Inferior parietal cortex (tissue), 1 donor: ENCODE measurements at regions not wholly inside any gene's neighbourhood (a gene's known extent, or its start where the extent isn't known, plus 50 kb on each side); places are given as distances from the start of the nearest gene placed in this dataset.

Experiments used
- DNase-seq: peaks from one replicate; pipeline ENCODE4 v3.0.0-alpha.2; 2016; ENCODE audit errors: extremely low spot score

DNA sequence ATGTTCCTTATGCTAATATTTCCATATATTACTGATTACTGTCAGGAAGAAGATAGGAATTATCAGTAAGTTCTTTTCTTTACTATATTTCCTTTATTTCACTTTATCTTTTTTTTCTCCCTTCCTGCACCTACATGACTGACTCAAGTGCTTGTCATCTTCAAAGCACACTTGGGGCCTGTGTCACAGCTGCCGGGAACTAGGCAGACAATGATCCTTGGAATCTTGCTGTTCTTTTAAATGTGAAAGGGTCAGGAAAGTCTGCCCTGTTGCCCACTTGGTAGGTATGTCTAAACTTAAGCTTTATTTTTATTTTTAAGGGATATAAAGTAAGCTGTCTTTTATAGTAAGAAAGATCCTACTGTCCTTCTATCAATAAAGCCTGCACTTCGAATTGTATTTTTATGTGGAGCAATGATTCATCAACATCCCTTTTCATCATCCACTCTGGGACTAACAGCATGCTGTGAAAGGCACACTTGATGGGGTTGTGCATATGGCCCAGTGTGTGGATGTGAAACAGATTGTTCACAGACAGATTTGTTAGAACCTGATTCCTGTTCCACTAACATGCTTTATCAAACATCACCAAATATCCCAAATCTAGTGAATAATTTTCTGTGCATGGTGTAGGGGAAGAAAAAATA, 556.9 kb downstream of the DNAJB9 start:
- DNase-seq, result peak; percentile 12

DNA sequence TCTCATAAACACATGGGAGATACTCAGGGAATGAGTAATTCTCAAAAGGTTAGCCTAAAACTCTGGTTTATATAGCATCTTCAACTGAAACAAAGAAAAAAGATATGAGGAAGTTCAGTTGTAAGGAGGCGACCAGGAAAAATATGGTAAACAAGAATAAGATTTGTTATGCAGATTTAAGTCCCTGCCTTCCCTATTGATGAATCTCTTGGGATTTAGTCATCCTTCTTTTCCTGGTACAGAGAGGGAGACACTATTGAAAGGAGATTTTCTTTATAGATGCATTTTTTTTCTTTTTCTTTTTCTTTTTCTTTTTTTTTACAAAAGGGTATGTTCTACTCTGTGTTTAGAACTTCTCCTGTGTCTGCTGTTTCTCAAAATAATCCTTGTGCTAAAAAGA, 557.5 kb downstream of the DNAJB9 start:
- DNase-seq, result peak; percentile 5

- no peak for DNase-seq
These were observed 561.5 kb downstream of the DNAJB9 start for GRCh38 chr7:109131141-109131540.

DNA sequence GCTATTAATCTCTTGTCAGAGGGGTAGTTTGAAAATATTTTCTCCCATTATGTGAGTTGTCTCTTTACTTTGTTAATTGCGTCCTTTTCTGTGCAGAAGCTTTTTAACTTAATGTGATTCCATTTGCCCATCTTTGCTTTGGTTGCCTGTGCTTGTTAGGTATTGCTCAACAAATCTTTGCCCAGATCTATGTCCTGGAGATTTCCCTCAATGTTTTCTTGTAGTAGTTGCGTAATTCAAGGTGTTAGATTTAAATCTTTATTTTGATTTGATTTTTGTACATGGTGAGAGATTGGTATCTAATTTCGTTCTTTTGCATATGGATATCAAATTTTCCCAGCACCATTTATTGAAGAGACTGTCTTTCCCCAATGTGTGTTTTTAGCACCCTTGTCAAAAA, 567.2 kb downstream of the DNAJB9 start:
- DNase-seq, result no peak

DNA sequence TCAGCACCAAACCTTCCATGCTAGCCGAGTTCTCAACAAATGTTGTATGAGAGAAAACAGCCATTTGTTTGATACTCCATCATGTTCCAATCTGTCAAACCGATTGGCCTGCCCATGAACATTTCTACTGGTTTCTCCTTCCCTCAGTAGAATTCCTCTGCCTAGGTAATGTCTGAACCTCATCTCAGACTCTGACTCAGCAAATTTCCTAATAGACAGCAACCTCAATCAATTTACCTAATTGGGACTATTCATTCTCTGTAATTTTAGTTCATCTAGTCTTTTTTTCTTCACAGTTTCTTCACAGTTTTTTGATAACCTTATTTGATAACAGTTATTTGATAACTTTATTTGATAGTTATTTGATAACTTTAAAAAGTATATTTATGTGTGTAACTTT, 585.1 kb downstream of the DNAJB9 start:
- no peak for DNase-seq

DNA sequence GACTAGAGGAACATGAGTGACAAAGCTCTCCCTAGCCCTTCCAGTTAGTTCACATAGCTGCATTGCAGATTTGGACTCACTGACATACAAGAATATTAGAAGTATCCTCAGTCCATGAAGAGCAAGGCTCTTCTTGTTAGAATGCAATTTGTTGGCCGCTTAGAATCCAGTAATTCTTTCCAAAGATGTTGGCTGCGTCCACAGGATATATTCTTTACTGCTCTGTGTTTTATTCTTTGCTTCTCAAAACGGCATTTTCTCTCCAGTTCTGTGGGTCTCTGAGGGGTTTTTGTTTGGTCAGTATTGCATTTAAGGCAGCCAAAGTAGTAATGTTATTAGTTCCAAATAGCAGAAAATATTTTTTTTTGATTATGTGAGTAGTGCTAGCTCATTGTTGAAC, 588.6 kb downstream of the DNAJB9 start:
- no peak for DNase-seq

DNA sequence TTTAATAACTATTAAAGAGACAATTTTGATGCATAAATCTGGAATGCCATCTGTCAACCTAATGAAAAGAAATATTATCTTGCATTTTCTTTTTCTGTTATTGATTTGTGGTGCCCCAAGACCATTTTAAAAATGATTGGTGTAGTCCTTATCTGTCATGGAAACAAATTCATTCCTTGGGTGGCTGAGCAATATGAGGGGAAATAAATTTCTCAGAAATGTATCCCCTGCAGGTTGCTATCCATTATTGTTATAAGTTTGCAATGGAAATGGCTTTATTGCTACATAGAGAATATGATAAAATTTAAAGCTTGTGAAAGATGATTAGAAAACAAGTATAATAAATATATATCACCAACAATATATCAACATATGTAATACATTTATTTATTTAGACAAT, 607.0 kb downstream of the DNAJB9 start:
- DNase-seq, result no peak

DNA sequence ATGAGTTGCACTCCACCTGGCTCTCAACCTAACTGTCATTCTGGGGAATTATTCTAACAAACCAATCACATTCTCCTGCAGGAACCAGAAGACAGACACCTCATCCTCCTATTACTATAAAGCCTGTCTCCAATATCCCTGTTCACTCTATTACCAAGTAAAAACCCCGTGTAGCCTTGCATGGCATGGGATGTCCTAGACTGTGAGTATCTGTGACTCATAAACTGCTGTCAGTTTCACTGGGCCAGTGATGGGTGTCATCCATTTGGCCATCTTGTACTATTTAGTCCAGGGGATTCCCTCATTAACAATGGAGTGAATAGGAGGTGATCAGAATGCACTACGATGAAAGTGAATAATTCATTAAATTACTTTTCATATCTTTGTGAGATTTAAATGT, 608.7 kb downstream of the DNAJB9 start:
- no peak for DNase-seq

DNA sequence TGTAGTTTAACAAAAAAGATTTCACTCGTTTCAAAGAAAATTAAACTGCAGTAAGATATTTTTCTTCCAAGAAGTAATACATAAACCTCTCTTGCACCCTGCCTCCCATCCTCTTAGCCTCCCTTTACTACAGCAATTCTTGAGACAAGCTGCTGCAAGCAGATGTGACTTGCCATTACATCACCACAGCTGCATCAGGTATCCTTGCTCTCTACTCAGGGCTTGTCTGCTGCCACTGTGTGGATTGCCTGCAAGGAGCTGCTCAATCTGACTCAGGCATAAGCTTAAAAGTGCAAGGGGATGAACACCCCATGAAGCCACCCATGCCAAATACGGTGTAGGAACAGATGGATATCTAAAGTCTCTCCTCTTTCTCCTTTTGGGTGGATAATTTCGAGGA, 609.9 kb downstream of the DNAJB9 start:
- DNase-seq, result no peak

GRCh38 chr7:109190766-109191398, 621.2 kb downstream of the DNAJB9 start:
- no peak for DNase-seq

- no peak for DNase-seq
These were observed 636.5 kb downstream of the DNAJB9 start for GRCh38 chr7:109206196-109206595.

DNA sequence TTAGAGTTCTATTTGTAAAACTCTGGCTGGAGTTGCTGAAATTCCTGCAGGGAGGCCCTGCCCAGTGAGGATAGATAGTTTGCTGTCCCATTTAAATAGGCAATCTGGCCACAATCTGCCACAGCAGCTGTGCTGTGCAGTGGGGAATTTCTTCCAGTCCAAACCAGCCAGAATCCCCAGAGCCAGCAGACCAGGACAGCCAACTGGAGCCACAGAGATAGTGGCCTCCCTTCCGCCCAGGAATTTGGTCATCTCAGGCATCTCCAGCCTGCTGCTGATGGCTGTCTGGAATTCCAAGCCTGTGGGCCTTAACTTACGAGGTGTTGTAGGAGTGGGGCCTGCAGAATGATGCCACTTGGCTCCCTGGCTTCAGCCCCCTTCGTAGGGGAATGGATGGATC, 643.4 kb downstream of the DNAJB9 start:
- no peak for DNase-seq

DNA sequence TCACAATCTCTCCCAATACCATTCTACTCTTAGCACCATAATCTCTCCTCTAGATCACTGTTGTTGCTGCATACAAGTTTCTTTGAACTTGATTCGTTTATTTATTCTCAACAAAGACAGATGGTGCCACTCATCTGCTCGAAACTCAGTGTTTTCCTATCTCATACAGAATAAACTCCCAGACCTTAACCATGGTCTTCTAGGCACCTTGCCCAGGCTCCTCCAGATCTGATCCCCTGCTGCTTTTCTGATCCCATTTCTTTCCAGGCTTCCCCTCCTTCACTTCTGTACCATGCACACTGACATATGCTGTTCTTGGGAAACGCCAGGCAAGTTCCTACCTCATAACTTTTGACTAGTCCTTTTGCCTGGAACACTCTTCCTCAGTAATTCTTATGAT, 645.7 kb downstream of the DNAJB9 start:
- no peak for DNase-seq

GRCh38 chr7:109224100-109224499, 654.4 kb downstream of the DNAJB9 start:
- DNase-seq, result no peak

- DNase-seq, result no peak
These were observed 657.0 kb downstream of the DNAJB9 start for GRCh38 chr7:109226699-109227098.

GRCh38 chr7:109235316-109235715, 665.6 kb downstream of the DNAJB9 start:
- no peak for DNase-seq

- no peak for DNase-seq
These were observed 676.8 kb downstream of the DNAJB9 start for GRCh38 chr7:109246330-109247077.

DNA sequence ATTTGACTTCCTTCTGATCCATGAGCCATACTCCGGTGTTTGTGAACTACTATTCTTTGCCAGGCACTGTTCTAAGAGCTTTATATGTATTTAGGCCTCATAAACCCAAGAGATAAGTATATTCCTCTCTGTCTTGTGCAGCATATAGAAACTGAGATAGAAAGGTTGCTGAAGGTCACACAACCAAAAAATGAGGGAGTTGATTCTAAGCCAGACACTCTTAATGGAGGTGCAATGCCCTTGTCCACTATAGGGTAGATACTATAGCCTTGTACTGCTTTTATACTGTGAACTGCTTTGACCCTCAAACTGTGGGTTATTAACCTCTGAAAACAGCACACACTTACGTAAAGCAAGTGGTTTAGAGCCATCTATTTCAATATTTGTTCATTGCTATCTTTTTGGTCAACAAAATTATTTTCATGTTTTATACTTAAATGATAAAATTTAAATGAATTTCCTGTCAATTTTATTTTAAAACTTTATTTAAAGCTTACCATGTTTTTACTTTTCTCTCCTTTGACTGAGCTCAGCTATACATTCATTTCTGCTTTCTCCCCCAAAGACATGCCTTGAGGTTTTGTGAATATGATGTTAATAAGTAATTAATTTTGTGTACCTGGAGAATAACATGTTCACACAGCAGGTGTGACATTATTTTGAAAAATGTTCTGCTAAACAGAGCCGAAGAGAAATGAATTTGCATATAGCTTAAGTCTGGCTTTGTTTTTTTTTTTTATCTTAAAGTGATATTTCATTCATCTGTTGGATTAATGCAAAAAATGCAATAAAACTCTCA, 687.3 kb downstream of the DNAJB9 start:
- DNase-seq, result no peak

GRCh38 chr7:109259151-109259550, 689.5 kb downstream of the DNAJB9 start:
- DNase-seq, result no peak

DNA sequence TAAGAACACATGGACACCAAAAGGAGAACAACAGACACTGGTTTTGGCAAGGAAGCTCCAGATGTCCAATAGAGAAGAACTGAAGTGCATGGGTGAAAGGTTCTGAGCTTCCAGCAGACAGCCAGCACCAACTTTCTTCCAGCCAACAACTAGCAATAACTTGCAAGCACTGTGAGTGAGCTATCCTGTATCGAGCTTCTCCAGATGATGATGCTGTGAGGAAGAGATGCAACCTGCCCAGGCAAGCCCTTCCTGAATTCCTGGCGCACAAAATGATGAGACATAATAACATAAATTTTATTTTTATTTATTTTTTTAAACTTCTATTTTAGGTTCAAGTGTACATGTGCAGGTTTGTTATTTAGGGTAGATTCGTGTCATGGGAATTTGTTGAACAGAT, 692.1 kb downstream of the DNAJB9 start:
- no peak for DNase-seq

DNA sequence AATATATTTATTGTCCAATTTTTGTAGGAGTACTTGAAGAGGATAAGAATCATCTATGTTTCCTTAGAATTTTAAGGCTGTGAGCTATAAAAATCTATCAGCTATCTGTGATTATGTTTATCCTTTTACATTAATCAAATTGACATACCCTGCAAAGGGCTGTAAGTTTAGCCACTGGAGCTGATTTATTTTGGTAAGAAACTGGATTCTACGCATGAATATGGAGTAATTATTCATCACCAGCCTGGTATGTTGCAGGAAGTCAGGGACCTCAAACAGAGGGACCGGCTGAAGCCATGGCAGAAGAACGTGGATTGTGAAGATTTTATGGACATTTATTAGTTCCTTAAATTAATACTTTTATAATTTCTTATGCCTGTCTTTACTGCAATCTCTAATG, 696.9 kb downstream of the DNAJB9 start:
- no peak for DNase-seq

DNA sequence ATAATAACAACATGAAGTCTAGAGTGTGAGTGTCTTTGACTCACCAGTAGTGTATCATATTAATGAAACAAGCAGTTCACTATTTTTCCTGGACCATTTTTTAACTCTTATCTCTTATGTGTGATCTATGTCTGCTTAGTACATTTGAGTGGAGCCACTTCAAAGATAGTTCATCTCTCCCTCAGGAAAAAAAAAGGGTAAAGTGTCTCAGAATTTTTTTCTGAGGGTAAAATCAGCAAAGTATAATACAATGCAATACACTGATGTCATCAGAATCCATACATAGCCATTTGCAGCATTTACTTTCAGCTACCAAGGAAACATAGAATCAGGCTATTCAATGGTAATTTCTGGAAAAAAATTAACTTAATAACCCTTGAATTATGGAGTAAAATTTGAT, 706.7 kb downstream of the DNAJB9 start:
- DNase-seq, result no peak
